Liver (tissue), 3 donors: ENCODE measurements at regions not wholly inside any gene's neighbourhood (a gene's known extent, or its start where the extent isn't known, plus 50 kb on each side); places are given as distances from the start of the nearest gene placed in this dataset.

Experiments
- SP1 ChIP-seq: IDR thresholded peaks from 2 replicates; pipeline ENCODE4 v1.6.1; 2018; ENCODE audit warnings: antibody characterized with exemption, mild to moderate bottlenecking
- TAF1 ChIP-seq: conservative IDR thresholded peaks from 2 replicates; pipeline ENCODE4 v1.6.1; 2016; ENCODE audit warnings: antibody characterized with exemption, mild to moderate bottlenecking
- TF ChIP-seq, protein P1 (sequence below): fragments of 150-350 bp; IDR thresholded peaks from 2 replicates; pipeline ENCODE4 v1.5.1; 2017; ENCODE audit warnings: improper control_type of control experiment, low read depth, low read length; ENCODE audit not compliant: missing input control
- TF ChIP-seq, protein P2 (sequence below): IDR thresholded peaks from 2 replicates; pipeline ENCODE4 v1.6.1; 2016; ENCODE audit warnings: antibody characterized with exemption, mild to moderate bottlenecking
- donor health status: healthy.
- donor health status: healthy.

GRCh38 chr1:245001252-245001651 lies 136.9 kb upstream of the HNRNPU start:
- TF ChIP-seq, protein P1, sequence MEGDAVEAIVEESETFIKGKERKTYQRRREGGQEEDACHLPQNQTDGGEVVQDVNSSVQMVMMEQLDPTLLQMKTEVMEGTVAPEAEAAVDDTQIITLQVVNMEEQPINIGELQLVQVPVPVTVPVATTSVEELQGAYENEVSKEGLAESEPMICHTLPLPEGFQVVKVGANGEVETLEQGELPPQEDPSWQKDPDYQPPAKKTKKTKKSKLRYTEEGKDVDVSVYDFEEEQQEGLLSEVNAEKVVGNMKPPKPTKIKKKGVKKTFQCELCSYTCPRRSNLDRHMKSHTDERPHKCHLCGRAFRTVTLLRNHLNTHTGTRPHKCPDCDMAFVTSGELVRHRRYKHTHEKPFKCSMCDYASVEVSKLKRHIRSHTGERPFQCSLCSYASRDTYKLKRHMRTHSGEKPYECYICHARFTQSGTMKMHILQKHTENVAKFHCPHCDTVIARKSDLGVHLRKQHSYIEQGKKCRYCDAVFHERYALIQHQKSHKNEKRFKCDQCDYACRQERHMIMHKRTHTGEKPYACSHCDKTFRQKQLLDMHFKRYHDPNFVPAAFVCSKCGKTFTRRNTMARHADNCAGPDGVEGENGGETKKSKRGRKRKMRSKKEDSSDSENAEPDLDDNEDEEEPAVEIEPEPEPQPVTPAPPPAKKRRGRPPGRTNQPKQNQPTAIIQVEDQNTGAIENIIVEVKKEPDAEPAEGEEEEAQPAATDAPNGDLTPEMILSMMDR: no peak
- no peak for TF ChIP-seq SP1
- TF ChIP-seq TAF1: no peak
- TF ChIP-seq, protein P2, sequence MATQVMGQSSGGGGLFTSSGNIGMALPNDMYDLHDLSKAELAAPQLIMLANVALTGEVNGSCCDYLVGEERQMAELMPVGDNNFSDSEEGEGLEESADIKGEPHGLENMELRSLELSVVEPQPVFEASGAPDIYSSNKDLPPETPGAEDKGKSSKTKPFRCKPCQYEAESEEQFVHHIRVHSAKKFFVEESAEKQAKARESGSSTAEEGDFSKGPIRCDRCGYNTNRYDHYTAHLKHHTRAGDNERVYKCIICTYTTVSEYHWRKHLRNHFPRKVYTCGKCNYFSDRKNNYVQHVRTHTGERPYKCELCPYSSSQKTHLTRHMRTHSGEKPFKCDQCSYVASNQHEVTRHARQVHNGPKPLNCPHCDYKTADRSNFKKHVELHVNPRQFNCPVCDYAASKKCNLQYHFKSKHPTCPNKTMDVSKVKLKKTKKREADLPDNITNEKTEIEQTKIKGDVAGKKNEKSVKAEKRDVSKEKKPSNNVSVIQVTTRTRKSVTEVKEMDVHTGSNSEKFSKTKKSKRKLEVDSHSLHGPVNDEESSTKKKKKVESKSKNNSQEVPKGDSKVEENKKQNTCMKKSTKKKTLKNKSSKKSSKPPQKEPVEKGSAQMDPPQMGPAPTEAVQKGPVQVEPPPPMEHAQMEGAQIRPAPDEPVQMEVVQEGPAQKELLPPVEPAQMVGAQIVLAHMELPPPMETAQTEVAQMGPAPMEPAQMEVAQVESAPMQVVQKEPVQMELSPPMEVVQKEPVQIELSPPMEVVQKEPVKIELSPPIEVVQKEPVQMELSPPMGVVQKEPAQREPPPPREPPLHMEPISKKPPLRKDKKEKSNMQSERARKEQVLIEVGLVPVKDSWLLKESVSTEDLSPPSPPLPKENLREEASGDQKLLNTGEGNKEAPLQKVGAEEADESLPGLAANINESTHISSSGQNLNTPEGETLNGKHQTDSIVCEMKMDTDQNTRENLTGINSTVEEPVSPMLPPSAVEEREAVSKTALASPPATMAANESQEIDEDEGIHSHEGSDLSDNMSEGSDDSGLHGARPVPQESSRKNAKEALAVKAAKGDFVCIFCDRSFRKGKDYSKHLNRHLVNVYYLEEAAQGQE: no peak
